ENCODE measurements at regions not wholly inside any gene's neighbourhood (a gene's known extent, or its start where the extent isn't known, plus 50 kb on each side); places are given as distances from the start of the nearest gene placed in this dataset.

DNA sequence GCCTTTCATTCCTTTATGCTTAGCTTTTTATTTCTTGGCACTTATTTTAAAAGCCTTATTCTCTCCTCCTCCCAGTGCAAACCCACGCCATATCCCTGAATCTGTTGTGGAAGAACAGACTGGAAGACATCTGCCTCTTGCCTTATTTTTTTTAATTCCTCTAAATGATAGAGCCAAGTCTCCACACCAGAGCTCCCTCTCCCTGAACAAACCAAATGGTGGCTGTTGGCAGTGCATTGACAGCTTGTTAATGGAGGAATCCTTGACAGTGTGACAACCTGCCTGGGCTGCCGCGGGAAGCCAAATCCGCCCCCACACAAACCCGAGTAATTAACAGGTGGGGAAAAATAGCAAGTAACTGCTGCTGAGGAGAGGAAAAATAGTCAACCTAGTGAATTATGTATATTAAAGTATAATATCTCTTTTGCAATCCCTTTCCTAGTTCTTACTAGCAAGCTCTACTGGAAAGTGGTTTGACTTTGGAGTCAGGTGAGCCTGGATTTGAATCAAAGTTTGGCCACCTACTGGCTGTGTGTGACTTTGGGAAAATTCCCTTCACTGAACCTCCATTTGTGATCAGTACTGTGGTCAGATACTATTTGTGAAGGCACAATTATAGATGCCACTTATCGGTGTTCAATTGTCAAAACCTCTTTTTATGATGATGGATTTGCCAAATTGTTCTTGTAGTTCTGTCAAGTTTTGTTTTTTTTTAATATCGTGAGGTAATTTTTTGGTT lies 589.6 kb downstream of the PDCD6IP start:
- H3K4me3 ChIP-seq (ENCODE audit: low read depth, low read length), result no peak overlapping the region
- DNase-seq (ENCODE audit: low read depth), result no peak

DNA sequence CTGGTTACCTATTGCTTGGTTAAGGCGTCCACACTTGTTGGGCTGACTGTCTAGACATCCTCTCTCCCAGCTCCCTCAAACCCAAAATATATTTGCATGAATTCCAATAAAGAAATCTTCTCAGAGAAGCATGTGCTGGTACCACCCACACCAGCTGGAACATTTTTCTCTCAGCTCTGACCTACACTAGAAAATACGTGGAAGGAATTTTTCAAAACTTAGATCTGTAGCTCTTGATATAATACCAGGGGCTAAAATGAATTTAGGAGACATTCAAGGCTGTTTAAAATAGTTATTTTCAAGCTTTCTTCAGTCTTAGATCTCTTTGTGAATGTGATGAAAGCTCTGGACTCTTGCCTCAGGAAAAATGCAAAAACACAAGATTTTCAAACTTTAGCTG lies 590.4 kb downstream of the PDCD6IP start:
- DNase-seq (ENCODE audit: low read depth), result no peak
- H3K4me3 ChIP-seq (ENCODE audit: low read depth, low read length), result no peak overlapping the region

DNA sequence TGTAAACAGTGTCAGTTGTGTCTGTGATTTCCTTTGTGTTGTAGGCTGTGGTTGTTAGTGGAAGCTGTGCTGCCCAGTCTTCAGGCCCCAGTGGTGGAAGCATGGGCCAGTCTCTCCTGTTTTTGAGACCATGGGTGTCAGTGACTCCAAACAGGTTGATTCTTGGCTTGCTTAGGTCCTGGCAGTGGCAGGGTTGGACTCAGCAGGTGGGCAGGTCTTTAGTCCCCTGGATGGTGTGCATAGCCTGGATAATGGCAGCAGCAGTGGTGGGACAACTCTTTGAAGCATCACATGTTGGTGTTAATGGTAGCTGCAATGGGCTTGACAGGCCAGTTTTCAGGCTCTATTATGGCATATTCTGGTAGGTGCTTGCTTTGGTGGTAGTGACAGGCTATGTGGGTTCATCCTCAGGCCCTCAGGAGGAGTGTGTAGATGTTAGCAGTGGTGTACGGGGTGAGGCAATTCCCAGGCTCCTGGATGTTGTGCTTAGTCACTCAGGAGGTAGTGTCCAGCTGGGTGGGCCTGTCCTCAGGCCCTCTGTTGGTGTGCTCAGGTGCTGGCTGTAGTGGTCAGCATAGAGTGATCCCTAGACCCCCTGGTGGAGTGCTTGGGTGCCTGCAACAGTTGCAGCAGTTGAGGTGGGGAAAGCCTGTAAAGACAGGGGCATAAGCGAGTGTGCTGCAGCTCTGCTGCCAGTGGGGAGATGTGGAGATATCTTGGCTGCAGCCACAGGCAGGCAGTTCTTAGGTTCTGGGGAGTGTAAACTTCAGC lies 596.7 kb downstream of the PDCD6IP start:
- H3K4me3 ChIP-seq (ENCODE audit: low read depth, low read length), result no peak overlapping the region
- no peak for DNase-seq (ENCODE audit: low read depth)

DNA sequence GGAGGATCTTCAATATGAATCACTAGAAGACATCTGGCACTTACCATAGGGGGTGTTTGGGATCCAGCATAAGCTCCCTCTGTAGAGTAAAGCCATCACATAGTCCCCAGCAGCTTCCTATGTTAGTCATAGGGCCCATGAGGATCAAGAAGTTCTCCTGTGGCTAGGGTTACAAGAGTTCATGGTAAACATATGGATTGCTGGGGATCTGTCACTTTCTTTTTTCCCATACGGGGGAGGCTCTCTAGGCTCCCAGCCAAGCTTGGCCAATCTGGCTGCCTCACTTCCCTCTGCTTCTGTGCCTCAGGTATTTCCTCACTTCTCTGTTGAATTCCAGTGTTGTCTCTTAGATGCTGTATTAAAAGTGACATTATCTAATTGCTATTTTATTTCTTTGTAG lies 597.9 kb downstream of the PDCD6IP start:
- H3K4me3 ChIP-seq (ENCODE audit: low read depth, low read length), result no peak overlapping the region
- DNase-seq (ENCODE audit: low read depth), result no peak

DNA sequence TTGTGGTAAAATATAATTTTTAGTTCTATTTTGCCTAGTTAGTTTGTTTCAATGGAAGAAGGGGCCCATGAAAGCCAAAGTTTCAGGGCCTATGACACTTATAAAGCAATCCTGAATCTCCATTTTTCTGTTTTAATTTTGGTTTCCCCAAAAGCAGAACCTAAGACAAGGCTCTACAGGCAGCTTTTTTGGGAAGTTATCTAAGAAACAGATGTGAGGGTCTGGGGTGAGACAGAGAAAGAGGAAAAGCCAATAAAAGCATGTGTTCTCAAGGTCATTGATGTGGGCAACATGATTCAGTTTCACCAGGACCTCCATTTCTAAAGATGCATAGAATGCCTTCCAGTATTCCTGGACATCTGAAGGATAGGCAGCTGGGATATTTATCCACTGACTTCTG lies 598.5 kb downstream of the PDCD6IP start:
- DNase-seq (ENCODE audit: low read depth), result no peak
- H3K4me3 ChIP-seq (ENCODE audit: low read depth, low read length), result no peak overlapping the region

DNA sequence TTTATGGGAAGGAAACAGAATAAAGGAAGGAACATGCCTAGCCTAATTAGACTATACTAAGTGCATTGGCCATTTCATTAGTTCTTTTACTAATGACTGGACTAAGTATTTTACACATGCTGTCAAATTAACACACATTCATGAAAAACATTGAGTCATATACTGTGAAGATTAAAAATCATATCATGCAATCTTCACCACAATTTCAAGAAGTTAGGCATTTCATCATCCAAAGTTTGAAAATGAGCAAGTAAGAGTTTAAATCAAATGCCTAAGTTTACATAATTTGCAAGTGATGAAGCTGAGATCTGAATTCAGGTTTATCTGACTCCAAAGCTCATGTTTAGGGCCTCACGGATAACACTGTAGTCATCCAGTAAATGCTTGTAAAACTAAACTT lies 601.0 kb downstream of the PDCD6IP start:
- H3K4me3 ChIP-seq (ENCODE audit: low read depth, low read length), result no peak overlapping the region
- DNase-seq (ENCODE audit: low read depth), result no peak

DNA sequence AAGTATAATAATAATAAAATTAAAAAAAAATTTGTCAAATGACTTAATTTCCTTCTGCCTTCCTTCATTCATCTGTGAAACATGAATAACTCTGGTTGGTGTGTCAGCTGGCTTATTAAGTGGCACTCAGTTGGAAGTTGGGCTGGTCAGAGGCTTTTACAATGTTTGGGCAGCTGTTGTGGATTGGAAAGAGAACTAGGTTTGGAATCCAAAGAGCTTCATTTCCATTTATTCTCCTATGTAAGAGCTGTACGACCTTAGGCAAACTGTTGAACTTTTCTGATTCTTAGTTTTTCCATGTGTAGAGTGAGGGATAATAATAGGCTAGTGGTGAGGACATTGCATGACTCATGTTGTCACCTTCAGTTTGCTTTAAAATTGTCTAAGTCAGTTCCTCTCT lies 606.7 kb downstream of the PDCD6IP start:
- no peak for DNase-seq (ENCODE audit: low read depth)

DNA sequence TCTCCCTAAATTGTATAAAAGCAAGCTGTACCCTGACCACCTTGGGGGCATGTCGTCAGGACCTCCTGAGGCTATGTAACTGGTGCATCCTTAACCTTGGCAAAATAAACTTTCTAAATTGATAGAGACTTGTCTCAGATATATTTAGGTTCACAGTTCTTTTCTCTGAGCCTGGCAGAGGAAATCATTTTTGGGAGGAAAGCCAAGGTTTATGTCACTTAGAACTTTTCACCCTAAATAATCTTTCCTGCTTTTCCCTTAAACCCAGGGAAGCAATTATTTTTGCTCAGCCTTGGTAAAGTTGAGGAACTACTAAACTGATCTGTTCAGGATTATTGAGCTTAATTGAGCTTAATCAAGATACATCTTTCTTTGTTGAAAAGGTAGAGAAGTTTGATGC lies 608.9 kb downstream of the PDCD6IP start:
- no peak overlapping the region for H3K4me3 ChIP-seq (ENCODE audit: low read depth, low read length)
- no peak for DNase-seq (ENCODE audit: low read depth)

More for the DNA sequence above, 606.7 kb downstream of the PDCD6IP start:
- H3K4me3 ChIP-seq (ENCODE audit: low read depth, low read length), result no peak overlapping the region

DNA sequence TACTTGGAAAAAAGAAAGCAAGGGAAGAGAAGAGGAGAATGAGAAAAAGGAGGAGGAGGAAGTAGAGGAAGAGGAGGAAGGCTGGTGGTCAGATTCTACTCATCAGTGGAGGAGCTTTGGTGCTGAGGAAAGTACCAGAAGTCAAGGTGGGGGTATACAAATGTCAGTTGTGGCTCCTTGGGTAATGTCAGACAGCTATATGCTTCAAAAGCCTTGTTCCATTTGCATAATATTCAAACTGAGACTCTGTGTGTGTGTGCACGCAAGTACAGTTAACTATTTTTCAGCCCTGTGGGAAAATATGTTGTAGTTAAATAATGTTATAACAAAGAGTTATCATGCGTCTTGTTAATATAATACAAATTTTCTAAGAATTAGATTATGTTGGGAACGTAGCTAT lies 609.7 kb downstream of the PDCD6IP start:
- DNase-seq (ENCODE audit: low read depth), result no peak
- H3K4me3 ChIP-seq (ENCODE audit: low read depth, low read length), result no peak overlapping the region

DNA sequence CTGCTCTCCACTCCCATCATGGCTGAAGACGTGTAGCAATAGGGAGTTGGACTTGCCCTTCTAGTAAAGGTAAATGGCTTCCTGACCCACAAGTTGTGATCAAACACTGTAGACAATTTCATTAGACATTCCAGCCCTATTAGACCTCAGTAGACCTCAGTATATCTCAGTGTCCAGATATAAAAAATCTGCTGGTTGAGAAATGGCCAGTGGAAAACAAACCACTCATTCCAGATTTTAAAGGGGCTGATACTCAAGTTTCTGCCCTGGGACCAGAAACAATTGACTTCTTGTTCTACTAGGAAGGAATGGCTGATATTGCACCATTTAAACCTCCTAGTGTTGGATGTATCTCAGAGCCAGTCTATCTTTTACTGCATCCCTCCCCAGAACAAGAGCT lies 613.2 kb downstream of the PDCD6IP start:
- H3K4me3 ChIP-seq (ENCODE audit: low read depth, low read length), result no peak overlapping the region
- no peak for DNase-seq (ENCODE audit: low read depth)

DNA sequence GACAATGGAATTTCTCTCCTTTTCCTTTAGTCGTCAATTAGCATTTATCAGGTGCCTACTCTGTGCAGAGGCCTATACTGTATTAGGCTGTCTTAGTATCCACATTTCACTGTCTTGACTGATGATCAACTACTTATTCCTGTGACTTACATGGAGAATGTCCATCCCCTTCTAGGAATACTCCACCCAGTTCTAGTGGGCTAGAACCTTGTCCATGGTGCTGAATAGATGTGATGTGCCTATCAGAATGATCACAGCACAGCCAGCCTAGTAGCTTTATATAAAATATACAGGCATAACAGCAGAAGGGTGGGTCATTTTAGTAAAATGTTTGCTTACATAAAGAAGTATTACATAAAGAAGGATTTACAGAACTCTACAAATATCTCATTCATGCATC lies 621.4 kb downstream of the PDCD6IP start:
- no peak for DNase-seq (ENCODE audit: low read depth)
- no peak overlapping the region for H3K4me3 ChIP-seq (ENCODE audit: low read depth, low read length)

DNA sequence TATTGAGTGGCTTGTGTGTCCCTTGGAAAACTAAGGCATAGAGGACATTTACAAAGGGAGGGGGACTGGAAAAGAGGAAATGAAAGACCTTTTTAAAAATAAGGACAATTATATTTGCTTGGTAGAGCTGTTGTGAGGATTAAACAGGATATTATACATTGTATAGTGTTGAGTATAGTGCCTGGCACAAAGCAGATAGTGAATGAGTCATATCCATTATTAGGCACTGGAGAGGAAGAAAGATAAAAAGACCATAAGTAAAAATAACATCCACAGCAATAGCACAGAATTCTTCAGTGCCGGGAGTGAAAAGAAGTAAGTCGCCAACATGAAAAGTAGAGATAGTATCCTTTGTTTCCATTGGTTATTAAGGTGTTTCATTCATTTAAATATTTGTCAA lies 623.3 kb downstream of the PDCD6IP start:
- DNase-seq (ENCODE audit: low read depth), result no peak
- H3K4me3 ChIP-seq (ENCODE audit: low read depth, low read length), result no peak overlapping the region

DNA sequence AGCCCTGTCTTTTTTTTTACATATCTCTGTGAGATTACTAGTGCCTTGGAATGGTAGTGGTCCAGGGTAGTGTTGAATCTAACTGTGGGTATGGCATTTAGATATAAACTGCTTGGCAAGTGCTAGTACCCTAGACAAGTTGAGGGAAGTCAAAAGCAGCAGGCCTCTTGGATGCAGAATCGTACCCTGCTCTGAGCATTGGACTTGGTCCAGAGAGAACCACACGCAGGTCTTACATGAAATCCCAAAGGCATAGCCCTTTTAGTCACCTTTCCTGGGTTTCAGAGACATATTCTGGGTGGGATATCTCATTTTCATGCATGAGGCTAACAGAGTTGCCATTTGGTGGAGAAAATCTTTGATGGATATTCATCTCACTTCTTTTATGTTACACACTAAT lies 641.4 kb downstream of the PDCD6IP start:
- H3K4me3 ChIP-seq (ENCODE audit: low read depth, low read length), result no peak overlapping the region
- no peak for DNase-seq (ENCODE audit: low read depth)

DNA sequence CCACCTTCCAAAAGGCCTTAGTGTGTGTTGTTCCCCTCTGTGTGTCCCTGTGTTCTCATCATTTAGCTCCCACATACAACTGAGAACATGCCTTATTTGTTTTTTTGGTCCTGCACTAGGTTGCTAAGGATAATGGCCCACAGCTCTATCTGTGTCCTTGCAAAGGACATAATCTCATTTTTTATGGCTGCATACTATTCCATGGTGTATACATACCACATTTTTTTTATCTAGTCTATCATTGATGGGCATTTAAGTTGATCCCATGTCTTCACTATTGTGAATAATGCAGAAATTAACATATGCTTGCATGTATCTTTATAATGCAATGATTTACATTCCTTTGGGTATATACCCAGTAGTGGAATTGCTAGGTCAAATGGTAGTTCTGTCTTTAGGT lies 645.7 kb downstream of the PDCD6IP start:
- no peak for DNase-seq (ENCODE audit: low read depth)
- H3K4me3 ChIP-seq (ENCODE audit: low read depth, low read length), result no peak overlapping the region

DNA sequence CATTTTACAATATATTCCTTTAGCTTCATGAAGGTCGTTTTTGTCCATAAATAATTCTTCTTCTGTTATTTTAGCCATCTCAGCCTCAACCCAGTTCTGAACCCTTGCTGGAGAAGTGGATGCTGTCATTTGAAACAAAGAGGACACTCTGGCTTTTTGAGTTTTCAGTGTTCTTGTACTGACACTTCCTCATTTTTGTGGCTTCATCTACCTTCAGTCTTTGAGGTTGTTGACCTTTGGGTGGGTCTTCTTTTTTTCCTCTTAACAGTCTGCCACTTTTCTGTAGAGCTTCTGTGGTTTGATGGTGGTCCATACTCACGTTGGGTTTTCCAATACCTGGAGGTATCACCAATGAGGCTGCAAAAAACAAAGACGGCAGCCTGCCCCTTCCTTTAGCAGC lies 650.9 kb downstream of the PDCD6IP start:
- H3K4me3 ChIP-seq (ENCODE audit: low read depth, low read length), result no peak overlapping the region
- DNase-seq (ENCODE audit: low read depth), result no peak

DNA sequence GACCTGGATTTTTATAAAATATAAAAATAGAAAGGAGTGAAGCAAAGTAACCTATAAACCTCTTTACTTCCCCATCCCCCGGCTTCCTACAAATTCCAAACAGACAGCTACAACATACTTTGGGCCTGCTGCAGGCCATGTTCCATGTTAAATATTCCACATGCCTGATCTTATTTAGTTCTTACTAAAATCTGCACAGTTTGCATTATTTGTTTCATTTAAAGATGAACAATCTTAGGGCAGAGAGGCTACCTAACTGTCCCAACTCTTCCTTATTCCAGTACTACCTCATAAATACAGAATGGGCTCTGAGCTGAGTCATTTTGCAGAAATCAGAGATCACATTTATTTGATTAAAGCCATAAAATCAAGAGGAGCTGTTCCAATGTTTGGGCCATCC lies 665.0 kb downstream of the PDCD6IP start:
- DNase-seq (ENCODE audit: low read depth), result no peak

DNA sequence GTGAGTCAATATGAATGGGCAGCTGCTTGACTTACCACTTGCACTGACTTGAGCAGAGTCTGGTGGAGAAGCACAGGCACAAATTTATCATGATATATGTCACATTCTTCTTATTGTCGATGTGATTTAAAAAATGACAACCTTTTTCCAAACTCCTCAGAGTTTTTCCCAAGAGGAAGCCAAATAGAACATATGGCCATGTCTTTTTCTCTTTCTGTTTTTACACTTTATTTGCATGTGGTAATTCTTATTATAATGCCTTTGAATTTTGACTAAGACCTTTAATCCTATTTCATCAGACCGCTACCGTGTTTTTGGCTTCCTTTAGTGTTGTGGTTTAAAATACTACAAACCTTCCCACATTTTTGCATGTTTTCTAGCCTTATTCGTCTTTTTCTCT lies 666.2 kb downstream of the PDCD6IP start:
- no peak overlapping the region for H3K4me3 ChIP-seq (ENCODE audit: low read depth, low read length)
- DNase-seq (ENCODE audit: low read depth), result no peak

More for the DNA sequence above, 665.0 kb downstream of the PDCD6IP start:
- H3K4me3 ChIP-seq (ENCODE audit: low read depth, low read length), result no peak overlapping the region

DNA sequence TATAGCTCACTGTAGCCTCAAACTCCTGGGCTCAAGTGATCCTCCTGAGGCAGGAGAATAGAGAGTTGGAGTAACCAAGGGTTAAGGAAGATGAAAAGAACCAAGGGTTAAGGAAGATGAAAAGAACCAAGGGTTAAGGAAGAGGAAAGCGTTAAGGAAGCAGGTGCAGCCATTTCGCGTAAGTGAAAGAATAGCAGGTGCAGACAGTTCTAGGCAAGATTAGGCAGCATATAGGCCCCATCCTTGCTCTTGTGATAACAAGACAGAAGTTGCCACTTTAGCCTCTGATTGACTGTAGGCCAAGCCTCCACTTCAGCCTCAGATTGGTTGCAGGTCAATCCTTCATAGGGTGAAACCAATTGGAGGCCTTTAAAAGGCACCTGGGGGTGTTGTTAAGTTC lies 677.4 kb downstream of the PDCD6IP start:
- DNase-seq (ENCODE audit: low read depth), result no peak
- no peak overlapping the region for H3K4me3 ChIP-seq (ENCODE audit: low read depth, low read length)

DNA sequence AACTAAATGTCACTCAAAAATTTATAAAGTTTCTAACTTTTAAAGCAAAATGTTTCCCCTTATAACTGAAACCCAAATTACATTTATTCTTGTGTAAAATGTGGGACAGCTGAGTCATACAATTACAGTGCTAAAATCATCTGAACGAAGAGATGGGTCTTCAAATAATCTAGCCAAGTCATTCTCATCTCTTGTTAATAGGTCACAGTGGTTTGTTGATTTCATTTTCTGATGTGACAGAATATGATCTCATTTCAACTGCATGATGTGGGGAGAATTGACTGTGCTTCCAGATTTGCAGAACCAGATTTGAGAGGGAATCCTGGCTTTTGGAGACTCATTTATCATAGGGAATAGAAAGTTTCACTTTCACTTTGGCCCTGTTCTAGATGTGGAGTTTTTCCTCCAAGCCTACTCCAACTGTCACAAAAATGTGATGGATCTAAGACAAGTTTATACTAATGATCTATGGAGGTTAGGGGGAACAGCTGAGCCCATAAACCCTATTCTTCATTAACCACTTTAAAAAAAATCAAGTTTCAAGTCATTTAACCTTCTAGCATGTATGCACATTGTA lies 685.0 kb downstream of the PDCD6IP start:
- DNase-seq (ENCODE audit: low read depth), result no peak
- H3K4me3 ChIP-seq (ENCODE audit: low read depth, low read length), result no peak overlapping the region

DNA sequence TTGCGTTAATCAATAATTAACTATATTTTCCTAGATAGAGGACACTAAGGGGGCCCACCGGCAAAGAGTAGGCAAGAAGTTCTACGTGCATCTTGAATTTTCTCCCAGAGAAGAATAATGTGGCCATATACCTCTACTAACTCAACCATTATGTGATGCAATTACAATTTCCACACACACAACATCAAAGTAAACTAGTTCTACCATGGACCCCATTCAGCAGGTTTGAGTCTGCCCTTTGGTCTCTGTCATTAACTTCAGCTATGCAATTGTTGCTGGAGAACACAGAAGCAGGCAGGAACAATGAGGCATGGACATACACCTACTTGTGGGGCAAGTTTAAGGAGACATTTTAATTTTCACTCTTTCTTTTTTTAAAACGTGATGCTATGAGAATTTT lies 705.9 kb downstream of the PDCD6IP start:
- no peak overlapping the region for H3K4me3 ChIP-seq (ENCODE audit: low read depth, low read length)
- no peak for DNase-seq (ENCODE audit: low read depth)

DNA sequence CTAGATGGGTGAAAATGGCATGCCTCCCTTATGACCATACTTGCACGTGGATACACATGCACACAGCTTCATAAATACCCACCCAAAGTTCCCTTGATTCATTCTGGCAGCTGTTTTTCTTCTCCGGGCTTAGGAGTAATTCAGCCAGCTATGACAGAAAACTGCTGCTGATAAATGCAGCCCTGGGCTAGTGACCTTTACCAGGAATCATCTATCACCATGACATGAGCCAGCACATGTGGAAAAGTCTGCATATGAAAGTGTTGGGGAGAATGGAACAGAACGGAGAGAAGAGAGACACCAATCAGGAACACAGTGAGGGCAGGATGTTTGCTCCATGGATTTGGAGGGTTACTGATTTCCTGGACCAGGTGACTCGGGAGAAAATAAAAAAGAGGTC lies 706.3 kb downstream of the PDCD6IP start:
- no peak overlapping the region for H3K4me3 ChIP-seq (ENCODE audit: low read depth, low read length)
- DNase-seq (ENCODE audit: low read depth), result no peak

Measured in skeletal muscle cell (primary cell).